GM19455 (cell line): ENCODE measurements at regions not wholly inside any gene's neighbourhood (a gene's known extent, or its start where the extent isn't known, plus 50 kb on each side); places are given as distances from the start of the nearest gene placed in this dataset.

Experiments
- ATAC-seq: cut with Tn5 transposase; IDR thresholded peaks from one replicate; pipeline ENCODE4 v1.9.1; 2021; ENCODE audit not compliant: unreplicated experiment

GRCh38 chr15:39167164-39168058 lies 413.5 kb upstream of the THBS1 start:
- no peak for ATAC-seq

DNA sequence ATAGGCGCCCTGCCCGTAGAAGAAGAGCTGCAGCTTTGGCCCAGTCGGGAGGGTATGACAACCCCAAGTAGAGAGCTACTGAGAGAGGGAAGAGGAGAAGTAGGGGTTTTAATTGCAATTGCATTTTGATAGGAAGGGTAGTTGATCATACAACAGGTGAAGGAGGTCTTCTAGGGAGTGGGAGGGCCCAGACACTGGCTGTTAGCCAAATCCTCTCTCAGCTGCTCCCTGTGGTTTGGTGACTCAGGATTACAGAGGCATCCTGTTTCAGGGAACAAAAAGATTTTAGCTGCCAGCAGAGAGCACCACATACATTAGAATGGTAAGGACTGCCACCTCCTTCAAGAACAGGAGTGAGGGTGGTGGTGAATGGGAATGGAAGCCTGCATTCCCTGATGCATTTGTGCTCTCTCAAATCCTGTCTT lies 408.9 kb upstream of the THBS1 start:
- ATAC-seq, result no peak

- ATAC-seq, result no peak
These were observed 408.2 kb upstream of the THBS1 start for GRCh38 chr15:39172380-39173281.

- ATAC-seq, result no peak
These were observed 407.5 kb upstream of the THBS1 start for GRCh38 chr15:39173426-39173825.

GRCh38 chr15:39174332-39174731 lies 406.5 kb upstream of the THBS1 start:
- ATAC-seq, result no peak

DNA sequence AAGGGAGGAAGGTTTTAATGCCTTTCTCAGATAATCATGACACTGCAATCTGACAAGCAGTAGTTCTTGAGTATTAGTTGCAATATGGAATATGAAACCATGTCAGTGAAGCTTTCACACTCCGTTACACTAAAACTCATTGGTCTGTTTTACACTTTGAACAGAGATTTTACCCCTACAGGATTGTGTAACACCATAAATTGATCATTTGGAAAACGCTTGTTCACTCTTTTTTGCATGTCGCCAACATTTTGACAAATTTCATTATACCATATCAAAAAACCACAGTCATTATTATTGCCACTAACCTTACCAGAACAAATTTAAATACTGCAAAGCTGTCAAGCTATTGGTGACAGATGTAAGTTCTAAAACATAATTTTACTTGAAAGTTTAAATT lies 404.8 kb upstream of the THBS1 start:
- no peak for ATAC-seq

DNA sequence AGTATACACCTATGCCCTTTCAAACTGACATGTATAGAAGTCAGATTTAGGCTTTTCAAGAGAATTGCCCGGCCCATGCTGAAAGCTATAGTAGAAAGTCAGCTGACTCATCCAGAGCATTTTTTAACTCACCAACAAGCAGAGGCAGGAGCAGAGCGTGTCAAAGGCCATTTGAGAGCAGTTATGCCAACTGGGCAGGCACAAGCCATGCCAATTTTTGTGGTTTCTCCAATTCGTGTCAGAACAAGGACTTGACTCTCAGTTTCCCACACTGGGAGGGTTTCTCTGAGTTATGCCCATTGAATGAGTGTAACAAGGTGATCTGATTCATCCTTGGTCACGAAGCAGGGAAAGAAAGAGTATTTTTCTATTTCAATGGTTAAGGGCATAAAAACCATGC lies 403.3 kb upstream of the THBS1 start:
- no peak for ATAC-seq

DNA sequence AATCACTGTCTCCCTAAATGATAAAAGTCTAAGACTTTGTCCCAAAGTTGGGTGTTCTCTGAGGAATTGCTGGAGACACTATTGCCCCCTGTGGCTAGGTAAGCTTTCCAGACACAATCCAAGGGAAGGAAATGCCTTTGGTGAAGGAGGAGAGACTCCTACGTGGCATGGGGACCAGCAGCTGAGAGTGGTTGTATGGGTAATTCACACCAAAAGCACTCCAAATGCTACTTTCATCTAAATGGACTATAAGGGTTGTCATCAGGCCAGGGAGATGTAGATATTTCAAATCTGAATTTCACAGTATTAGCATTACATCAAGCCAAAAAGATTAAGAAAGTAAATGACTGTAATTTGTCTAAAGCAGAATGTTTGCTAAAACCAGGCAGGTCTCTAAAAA lies 400.8 kb upstream of the THBS1 start:
- ATAC-seq, result no peak

DNA sequence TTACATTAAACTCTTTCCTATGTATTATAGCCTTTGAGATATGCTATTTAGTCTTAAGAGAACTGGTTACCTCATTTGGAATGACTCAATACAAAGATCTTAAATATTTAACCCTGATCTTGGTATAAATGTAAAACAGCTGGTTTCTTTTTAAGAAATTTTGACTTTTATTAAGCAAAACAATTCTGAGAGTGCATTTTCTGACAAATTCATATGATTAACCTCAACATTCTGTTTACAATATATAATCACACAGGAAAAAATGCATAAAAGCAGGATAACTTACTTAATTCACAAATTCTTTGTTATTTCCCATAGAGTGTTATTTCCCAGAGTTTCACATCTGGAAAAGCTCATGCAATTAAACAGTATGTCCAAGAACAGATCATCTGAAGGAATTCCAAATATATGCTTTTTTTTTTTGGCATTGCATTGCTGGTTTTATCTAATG lies 400.4 kb upstream of the THBS1 start:
- no peak for ATAC-seq

DNA sequence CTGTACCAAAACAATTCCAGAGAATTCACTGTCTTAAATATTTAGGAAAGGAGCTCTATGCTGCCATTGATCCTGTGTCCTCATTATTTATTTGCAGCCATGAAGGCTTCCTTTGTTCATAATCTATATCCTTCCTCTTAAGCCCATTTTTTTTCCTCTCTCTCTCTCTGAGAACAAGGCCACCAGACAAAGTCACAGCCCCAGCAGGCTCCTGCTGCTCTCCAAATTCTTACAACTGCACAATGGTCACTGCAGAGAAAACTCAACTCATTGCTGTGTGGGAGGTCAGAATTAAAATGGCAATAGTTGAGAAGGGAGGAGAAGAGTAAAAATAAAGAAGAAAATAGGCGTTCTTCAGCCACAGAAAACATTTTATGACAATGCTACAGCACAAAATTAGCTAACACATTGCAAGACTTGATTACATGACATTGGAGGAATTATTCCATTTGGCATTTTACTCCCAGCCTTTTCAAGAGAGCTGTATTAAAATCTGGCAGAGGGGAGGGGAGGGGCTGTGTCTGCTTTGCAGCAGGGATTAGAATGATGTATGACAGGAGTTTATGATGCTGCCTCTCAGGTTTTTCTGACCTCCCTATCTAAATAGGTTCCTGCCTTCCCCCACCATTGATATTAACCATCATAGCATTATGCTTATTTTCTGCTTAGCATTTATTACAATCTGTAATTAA lies 399.7 kb upstream of the THBS1 start:
- no peak for ATAC-seq

- no peak for ATAC-seq
These were observed 398.9 kb upstream of the THBS1 start for GRCh38 chr15:39181940-39182339.

DNA sequence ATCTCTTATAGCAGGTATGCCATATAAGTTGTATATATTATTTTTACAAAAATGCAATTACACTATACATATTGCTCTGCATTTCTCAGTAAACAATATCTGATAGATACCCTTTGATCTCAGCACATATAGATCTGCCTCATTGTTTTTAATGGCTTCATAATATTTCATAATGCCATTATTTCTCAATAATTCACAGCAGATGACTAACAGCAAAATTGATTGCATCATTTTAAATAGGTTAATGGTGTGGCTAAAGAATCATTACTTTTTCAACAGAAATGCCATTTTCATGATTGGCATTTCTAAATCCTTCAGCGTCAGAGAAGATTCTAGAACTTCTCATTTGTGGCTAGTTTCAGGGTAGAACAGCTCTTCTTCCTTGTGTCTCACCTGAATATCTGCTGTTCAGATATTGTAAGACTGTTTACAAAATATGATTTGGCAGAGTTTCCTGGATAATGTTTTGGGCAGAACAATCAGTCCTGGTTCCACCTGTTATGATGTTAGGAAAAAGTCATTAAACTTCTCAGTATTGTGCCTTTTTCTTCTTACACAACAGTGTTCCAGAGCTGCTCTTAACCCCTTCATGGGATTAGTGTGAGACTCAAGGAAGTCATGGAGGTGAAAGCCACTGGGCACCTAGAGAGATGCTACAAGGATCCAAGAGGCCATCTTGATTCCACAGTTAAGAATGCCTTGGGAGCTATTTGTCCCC lies 397.6 kb upstream of the THBS1 start:
- no peak for ATAC-seq

DNA sequence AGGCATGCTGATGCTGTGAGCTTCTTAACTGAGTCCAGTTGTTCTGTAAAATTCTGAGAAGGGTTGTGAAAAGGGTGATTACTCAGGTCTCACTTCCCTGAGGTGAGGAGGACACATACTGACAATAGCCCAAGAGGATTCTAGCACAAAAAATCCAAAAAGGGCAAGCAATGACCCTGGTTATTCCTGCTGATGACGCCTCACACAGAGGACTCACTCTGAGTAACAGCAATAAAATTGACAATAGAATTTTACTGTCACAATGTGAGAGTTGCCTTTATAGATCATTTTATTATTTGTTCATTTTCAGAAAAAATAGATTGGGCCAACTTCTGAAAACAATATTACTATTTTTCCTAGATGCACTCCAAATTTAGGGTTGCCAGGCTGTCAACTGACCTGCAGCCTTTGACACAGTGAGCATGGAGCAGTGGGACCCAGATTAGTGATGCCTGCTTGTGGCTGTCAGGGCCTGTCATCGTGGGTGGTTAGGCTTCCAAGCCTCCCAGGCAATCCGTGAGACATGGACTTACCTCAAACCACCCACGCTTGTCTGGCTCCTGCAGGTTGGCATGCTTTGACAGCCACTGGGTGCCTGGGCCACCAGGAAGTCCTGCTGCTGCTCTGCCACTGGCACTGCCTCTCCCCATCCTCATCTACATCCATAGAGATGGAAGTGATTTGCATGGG lies 396.0 kb upstream of the THBS1 start:
- ATAC-seq, result no peak

GRCh38 chr15:39188314-39188713 lies 392.6 kb upstream of the THBS1 start:
- no peak for ATAC-seq

DNA sequence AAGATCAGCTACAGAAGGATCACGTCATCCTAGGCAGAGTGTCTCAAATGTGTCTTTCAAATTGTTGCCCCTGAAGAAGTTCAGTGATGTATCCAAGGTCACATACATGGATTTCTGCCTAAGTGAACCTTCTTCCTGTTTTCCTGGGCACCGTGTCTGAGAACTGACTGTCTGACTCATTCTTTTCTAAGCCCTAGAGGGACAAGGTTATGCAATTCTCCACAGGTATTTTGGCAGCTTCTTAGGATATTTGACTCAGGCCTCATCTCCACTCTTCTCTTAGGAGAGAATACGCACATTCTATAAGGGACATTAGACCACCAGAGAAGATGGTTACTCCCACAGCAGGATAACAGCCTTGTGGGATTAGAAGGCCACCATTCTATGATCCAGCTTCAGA lies 391.9 kb upstream of the THBS1 start:
- no peak for ATAC-seq

GRCh38 chr15:39191871-39192291 lies 389.0 kb upstream of the THBS1 start:
- ATAC-seq, result no peak

GRCh38 chr15:39192351-39192750 lies 388.5 kb upstream of the THBS1 start:
- ATAC-seq, result no peak

DNA sequence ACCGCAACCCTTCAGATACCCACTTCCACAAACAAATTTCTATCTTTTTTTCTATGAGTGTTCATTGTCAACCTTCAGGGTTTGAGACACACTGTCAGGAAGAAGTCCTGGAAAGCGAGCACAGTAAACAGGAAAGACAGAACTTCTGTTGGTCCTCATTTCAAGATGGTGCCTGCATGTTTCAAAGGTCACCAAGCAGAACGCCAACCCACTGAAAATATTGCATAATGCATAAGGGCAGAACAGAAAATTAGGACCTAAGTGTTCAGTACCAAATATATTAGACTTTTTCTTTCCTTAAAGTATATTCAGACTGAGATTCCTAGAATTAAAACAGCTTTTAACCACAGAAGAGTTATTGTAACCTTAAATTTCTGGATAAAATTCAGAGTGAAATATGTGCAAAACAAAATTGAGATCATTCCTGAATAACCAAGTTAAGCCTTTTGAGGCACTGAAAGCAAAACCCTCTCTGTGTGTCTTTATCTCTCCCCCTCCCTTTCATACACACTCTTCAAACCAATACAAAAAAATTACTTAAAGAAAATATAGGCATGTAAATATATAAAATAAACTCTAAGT lies 387.8 kb upstream of the THBS1 start:
- no peak for ATAC-seq

GRCh38 chr15:39193611-39194010 lies 387.3 kb upstream of the THBS1 start:
- no peak for ATAC-seq
